WERI-Rb-1 (cell line): ENCODE measurements at regions not wholly inside any gene's neighbourhood (a gene's known extent, or its start where the extent isn't known, plus 50 kb on each side); places are given as distances from the start of the nearest gene placed in this dataset.

Experiments used
- DNase-seq: peaks from one replicate; pipeline ENCODE4 v3.0.0-alpha.2; 2020
- H3K27ac ChIP-seq: fragments of 250-450 bp; sonication (Bioruptor Pico); 2 replicates; pipeline ENCODE4 v1.5.1; 2020; ENCODE audit warnings: mild to moderate bottlenecking, moderate library complexity
- H3K27me3 ChIP-seq: fragments of 250-450 bp; sonication (Bioruptor Pico); 2 replicates; pipeline ENCODE4 v1.5.1; 2021; ENCODE audit warnings: mild to moderate bottlenecking, low read depth, moderate library complexity; ENCODE audit not compliant: insufficient read depth, severe bottlenecking
- H3K36me3 ChIP-seq: fragments of 250-450 bp; sonication (Bioruptor Pico); 2 replicates; pipeline ENCODE4 v1.5.1; 2020; ENCODE audit warnings: mild to moderate bottlenecking, moderate library complexity
- H3K4me3 ChIP-seq: 2 replicates; pipeline ENCODE4 v1.5.1; 2011; ENCODE audit warnings: low read depth, mild to moderate bottlenecking, control low read depth, low read length
- H3K9me3 ChIP-seq: fragments of 250-450 bp; sonication (Bioruptor Pico); 2 replicates; pipeline ENCODE4 v1.5.1; 2021; ENCODE audit warnings: mild to moderate bottlenecking, moderate library complexity; ENCODE audit not compliant: severe bottlenecking
- TF ChIP-seq, protein P1 (sequence below): IDR thresholded peaks from 2 replicates; pipeline ENCODE4 v1.5.1; 2011; ENCODE audit warnings: low read depth, mild to moderate bottlenecking, control low read depth, inconsistent platforms, low read length

DNA sequence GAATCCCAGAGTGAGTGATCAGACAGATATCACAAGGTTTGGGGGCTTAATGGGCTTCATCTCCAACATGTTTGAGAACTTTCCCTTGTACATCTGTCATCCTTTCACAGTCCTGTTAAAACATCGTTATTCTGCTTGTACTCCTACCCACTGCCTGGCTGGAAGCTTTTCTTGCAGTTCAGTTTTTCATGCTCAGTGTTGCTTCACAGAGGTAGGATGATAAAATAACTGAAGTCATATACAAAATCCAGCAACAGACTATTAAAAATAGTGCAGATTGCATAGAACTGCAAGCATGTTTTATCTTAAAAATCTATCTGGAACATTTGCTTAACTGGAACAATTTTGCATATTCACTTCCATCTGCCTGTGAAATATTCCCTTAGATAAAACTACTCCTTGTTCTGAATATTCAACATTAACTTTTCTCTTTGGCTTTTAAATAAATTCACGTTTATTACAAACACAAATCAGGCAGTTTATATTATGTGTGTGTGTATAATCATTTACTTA, 579.6 kb upstream of the IGFBP7 start:
- no peak for DNase-seq
- TF ChIP-seq, protein P1, sequence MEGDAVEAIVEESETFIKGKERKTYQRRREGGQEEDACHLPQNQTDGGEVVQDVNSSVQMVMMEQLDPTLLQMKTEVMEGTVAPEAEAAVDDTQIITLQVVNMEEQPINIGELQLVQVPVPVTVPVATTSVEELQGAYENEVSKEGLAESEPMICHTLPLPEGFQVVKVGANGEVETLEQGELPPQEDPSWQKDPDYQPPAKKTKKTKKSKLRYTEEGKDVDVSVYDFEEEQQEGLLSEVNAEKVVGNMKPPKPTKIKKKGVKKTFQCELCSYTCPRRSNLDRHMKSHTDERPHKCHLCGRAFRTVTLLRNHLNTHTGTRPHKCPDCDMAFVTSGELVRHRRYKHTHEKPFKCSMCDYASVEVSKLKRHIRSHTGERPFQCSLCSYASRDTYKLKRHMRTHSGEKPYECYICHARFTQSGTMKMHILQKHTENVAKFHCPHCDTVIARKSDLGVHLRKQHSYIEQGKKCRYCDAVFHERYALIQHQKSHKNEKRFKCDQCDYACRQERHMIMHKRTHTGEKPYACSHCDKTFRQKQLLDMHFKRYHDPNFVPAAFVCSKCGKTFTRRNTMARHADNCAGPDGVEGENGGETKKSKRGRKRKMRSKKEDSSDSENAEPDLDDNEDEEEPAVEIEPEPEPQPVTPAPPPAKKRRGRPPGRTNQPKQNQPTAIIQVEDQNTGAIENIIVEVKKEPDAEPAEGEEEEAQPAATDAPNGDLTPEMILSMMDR, result no peak
- H3K27ac ChIP-seq, result no peak overlapping the region
- H3K36me3 ChIP-seq, result no peaks in the 10 kb centered on the region
- no peak overlapping the region for H3K4me3 ChIP-seq
- H3K9me3 ChIP-seq, result no peaks in the 10 kb centered on the region
- H3K27me3 ChIP-seq, result no peaks in the 10 kb centered on the region

DNA sequence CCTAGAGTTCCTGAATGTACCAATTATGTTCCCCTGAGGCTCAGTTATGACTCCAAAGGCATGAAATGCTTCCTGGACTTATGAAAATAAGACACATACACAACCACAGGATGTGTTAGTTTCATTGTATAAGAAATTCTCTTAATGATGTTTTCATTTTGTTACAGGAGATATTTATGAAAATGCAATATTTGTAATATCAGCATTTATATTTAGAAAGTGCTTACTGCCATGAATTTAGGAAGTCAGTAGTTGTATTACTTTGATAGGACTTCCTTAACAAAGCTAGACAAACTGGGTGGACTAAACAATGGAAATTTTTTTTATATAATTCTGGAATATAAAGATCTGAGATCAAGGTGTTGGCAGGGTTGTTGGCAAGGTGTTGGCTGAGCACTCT, 572.1 kb upstream of the IGFBP7 start:
- Histone ChIP-seq H3K27me3 (no peaks in the 10 kb centered on the region), H3K4me3 (no peak overlapping the region), H3K9me3 (no peaks in the 10 kb centered on the region), H3K36me3 (no peaks in the 10 kb centered on the region), H3K27ac (no peak overlapping the region)
- TF ChIP-seq, protein P1, result no peak
- no peak for DNase-seq

DNA sequence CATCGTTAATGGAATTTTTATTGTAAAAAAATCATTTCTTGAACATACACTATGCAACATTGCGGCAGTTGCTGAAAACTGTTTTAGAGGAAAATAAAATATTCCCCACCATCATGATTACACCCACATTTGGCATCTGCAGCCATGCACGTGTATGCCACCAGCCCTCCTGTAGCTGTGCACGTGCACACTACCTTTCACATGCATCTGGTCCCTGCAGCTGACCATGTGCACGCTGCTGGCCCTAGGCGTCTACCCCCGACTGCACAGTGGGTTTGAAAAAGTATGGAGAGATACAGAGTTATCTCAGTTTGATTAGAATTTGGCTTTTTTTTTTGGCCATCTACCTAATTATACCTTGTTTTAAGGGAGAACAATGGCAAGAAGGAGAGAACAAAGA, 569.8 kb upstream of the IGFBP7 start:
- H3K36me3 ChIP-seq, result no peaks in the 10 kb centered on the region
- H3K27ac ChIP-seq, result no peak overlapping the region
- DNase-seq, result no peak
- H3K27me3 ChIP-seq, result no peaks in the 10 kb centered on the region
- TF ChIP-seq, protein P1, result no peak
- no peaks in the 10 kb centered on the region for H3K9me3 ChIP-seq
- no peak overlapping the region for H3K4me3 ChIP-seq

DNA sequence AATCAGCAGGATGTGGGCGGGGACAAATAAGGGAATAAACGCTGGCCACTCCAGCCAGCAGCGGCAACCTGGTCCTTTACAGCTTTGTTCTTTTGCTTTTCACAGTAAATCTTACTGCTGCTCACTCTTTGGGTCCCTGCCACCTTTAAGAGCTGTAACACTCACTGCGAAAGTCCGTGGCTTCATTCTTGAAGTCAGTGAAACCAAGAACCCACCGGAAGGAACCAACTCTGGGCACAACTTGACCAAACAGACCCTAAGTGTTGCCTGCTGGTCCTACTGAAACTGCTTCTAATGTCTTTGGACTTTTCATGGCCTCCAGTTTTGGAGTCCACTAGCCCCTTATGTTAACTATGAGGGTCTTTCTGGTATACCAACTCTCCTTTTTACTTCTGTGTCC, 566.2 kb upstream of the IGFBP7 start:
- TF ChIP-seq, protein P1, result no peak
- no peak overlapping the region for H3K4me3 ChIP-seq
- H3K36me3 ChIP-seq, result no peaks in the 10 kb centered on the region
- H3K9me3 ChIP-seq, result no peaks in the 10 kb centered on the region
- no peaks in the 10 kb centered on the region for H3K27me3 ChIP-seq
- H3K27ac ChIP-seq, result no peak overlapping the region
- no peak for DNase-seq

DNA sequence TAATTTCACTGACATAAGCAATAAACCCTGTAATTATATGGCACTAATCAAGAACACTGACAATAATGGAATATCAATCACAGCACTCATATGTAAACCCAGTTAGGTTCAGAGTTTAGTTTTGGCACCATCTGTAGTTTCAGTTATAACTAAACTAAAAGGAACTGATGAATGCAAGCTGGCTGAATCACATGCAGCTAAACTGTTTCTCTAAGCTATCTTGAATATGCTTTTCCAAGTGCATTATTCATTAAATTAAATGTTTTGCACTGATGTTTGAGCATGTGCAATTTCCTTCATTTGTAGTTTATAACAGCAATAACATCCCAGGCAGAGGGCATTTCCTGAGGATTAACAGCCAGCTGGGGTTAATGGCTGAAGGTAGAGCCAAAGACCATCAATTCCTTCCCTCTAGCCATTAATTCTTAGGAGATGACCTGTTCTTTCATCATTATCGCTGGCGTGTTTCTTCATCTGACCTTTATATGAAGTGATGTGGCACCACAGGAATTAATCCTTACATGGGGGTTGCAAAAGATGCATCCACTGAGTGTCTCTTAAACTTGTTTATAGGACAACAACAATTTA, 562.8 kb upstream of the IGFBP7 start:
- Histone ChIP-seq H3K27me3 (no peaks in the 10 kb centered on the region), H3K9me3 (no peaks in the 10 kb centered on the region), H3K36me3 (no peaks in the 10 kb centered on the region), H3K27ac (no peak overlapping the region), H3K4me3 (no peak overlapping the region)
- TF ChIP-seq, protein P1, result no peak
- no peak for DNase-seq

DNA sequence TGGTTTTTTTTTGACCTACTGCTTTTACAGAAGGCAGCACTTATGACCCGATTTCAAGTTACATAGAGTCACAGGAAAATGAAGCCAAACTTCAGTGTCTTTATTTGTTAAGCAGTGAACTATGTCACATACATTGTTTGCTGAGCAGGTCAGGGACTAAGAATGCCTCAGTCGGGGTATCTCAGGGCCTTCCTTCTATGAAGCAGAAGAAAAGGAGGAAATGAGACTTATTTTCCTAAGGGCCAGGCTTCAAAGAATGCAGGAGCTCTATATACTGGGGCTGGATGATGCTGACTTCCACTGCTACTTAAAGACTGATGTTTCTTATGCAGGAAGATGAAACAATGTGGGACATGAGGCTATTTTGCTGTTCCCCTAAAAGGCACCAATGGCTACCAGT, 558.4 kb upstream of the IGFBP7 start:
- Histone ChIP-seq H3K9me3 (no peaks in the 10 kb centered on the region), H3K36me3 (no peaks in the 10 kb centered on the region), H3K27me3 (no peaks in the 10 kb centered on the region), H3K4me3 (no peak overlapping the region), H3K27ac (no peak overlapping the region)
- TF ChIP-seq, protein P1, result no peak
- no peak for DNase-seq
